NOMO-1 (cell line): ENCODE measurements at regions not wholly inside any gene's neighbourhood (a gene's known extent, or its start where the extent isn't known, plus 50 kb on each side); places are given as distances from the start of the nearest gene placed in this dataset.
"Not testable (repeated sequence)": the region's sequence is repeated elsewhere in the genome, so short reads cannot be mapped to it uniquely, and the experiment has no call there.

Experiments used
- DNase-seq, 2 experiments: peaks; one replicate each; lab custom pipeline; 2025; ENCODE audit not compliant: unreplicated experiment in 2 of 2; lab: John Stamatoyannopoulos, UW

- DNase-seq, result no peak
These were observed 280.7 kb upstream of the TLE3 start for GRCh38 chr15:70378126-70379031.

GRCh38 chr15:70376929-70377691 is 279.4 kb upstream of the TLE3 start:
- peak; percentile 34 to 85 for DNase-seq

- DNase-seq, result peak in 1 of 2 experiments; percentile 21
These were observed 278.6 kb upstream of the TLE3 start for GRCh38 chr15:70376031-70376928.

GRCh38 chr15:70375586-70375985 is 277.9 kb upstream of the TLE3 start:
- DNase-seq, result no peak

- no peak for DNase-seq
These were observed 277.3 kb upstream of the TLE3 start for GRCh38 chr15:70375006-70375431.

GRCh38 chr15:70374096-70374495 is 276.4 kb upstream of the TLE3 start:
- DNase-seq, result no peak

- DNase-seq, result not testable (repeated sequence)
These were observed 275.7 kb upstream of the TLE3 start for GRCh38 chr15:70373439-70373838.

- DNase-seq, result not testable (repeated sequence)
These were observed 270.4 kb upstream of the TLE3 start for GRCh38 chr15:70367913-70368705.

- DNase-seq, result not testable (repeated sequence)
These were observed 266.3 kb upstream of the TLE3 start for GRCh38 chr15:70364023-70364422.

GRCh38 chr15:70362886-70363285 is 265.2 kb upstream of the TLE3 start:
- DNase-seq, result no peak

GRCh38 chr15:70362350-70362749 is 264.6 kb upstream of the TLE3 start:
- no peak for DNase-seq

GRCh38 chr15:70361891-70362290 is 264.2 kb upstream of the TLE3 start:
- DNase-seq, result no peak

GRCh38 chr15:70361106-70361505 is 263.4 kb upstream of the TLE3 start:
- no peak for DNase-seq

- no peak for DNase-seq
These were observed 261.3 kb upstream of the TLE3 start for GRCh38 chr15:70358871-70359647.

- DNase-seq, result no peak
These were observed 260.5 kb upstream of the TLE3 start for GRCh38 chr15:70358011-70358819.

- no peak for DNase-seq
These were observed 259.7 kb upstream of the TLE3 start for GRCh38 chr15:70357453-70357852.

- no peak for DNase-seq
These were observed 259.2 kb upstream of the TLE3 start for GRCh38 chr15:70356919-70357318.
